Mammary epithelial cell (primary cell): ENCODE measurements at regions not wholly inside any gene's neighbourhood (a gene's known extent, or its start where the extent isn't known, plus 50 kb on each side); places are given as distances from the start of the nearest gene placed in this dataset.

Experiments used
- CTCF ChIP-seq, 2 donors: IDR thresholded peaks in 1 of 2; conservative IDR thresholded peaks in 1 of 2; 2 replicates each; pipeline ENCODE4 v1.5.1; 2011 to 2012; ENCODE audit warnings: inconsistent platforms in 2 of 2, low read length in 2 of 2, mild to moderate bottlenecking in 2 of 2, control low read depth in 1 of 2, low read depth in 1 of 2; ENCODE audit not compliant: insufficient read depth in 1 of 2; ENCODE audit errors: extremely low read depth in 1 of 2
- EZH2 ChIP-seq: IDR thresholded peaks from 2 replicates; pipeline ENCODE4 v1.6.1; 2012; ENCODE audit warnings: low read length, inconsistent platforms, borderline replicate concordance

DNA sequence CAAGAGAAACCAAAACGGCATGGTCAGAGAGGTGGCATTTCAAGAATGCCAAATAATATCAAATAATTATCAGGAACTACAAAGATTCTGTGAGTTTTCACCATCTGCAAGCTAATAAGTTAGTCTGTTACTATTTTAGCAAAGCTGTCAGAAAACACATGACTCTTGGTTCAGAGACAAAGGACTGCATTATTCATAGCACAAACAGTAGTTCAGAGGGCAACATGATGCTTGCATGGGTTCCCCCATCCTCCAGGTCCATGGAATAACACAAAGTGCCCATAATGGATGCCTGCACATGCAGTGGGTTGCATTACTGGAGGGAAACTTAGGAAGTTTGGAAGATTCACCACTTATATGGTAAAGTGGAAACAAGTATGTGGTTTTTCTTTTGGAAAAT is 228.8 kb upstream of the ALCAM start:
- TF ChIP-seq CTCF (conservative IDR thresholded peaks at IDR 0.05 in 1 of 2, IDR thresholded peaks at IDR 0.05 in 1 of 2; ENCODE audit: extremely low read depth in 1 of 2, insufficient read depth in 1 of 2, low read depth in 1 of 2, low read length in 2 of 2): no peak
- no peak for TF ChIP-seq EZH2
